ENCODE measurements at regions not wholly inside any gene's neighbourhood (a gene's known extent, or its start where the extent isn't known, plus 50 kb on each side); places are given as distances from the start of the nearest gene placed in this dataset.

- no peak for TF ChIP-seq CTCF (IDR thresholded peaks at IDR 0.05 in 8 of 11, conservative IDR thresholded peaks at IDR 0.05 in 3 of 11)
- no peak for TF ChIP-seq POLR2A (IDR thresholded peaks at IDR 0.05)
- TF ChIP-seq POLR2AphosphoS5 (IDR thresholded peaks at IDR 0.05) = no peak
Measured at GRCh38 chr2:144088863-144089262, 431.1 kb downstream of the ZEB2 start.

Data from spleen (tissue), 7 donors.